Head of caudate nucleus (tissue), 42 donors: ENCODE measurements at regions not wholly inside any gene's neighbourhood (a gene's known extent, or its start where the extent isn't known, plus 50 kb on each side); places are given as distances from the start of the nearest gene placed in this dataset.
"Not testable (repeated sequence)": the region's sequence is repeated elsewhere in the genome, so short reads cannot be mapped to it uniquely, and the experiment has no call there.

Source experiments
- DNase-seq, 42 donors: peaks; one replicate each; pipeline versions ENCODE4 v3.0.0 to v3.0.0-alpha.2; 2020 to 2021; ENCODE audit warnings: mixed read lengths in 7 of 42
- intact Hi-C: fragments of 100-400 bp; cut with DNase I; formaldehyde crosslinking; loops from one replicate; pipeline ENCODE4 v1.15.0; 2022

DNA sequence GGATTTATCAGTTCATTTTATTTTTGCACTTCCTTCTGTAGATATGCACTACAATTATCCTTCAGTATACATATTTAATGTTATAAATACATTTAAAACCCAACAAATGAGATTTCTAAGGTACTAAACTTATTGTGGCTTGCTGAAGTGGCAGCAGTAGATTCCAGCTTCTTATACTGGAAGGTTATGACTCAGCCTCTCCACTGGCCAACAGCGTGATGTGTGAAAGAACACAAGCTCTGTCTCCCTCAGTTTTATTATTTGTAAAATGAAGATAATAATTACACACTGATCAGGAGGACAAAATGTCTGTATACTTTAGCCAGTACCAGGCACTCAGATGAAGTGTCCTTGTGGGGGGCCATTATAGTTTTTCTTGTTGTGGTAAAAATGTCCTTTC lies 1147.1 kb downstream of the CNTNAP5 start:
- DNase-seq: no peak
- intact Hi-C loops: no loop called here

DNA sequence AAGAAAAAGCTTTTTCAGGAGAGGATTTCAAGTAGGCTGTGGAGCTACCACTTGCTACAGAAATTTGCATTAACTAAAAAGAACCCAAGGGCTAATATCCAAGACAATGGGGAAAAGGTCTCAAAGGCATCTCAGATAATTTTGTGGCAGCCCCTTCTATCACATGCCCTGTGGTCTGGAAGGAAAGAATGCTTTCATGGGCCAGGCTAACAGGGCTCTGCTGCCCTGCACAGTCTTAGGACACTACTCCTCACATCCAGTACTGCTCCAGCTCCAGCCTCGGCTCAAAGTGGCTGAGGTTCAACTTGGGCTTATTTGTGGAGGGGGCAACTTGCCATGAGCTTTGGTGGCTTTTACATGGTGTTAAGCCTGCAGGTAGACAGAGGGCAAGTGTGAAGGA lies 1150.3 kb downstream of the CNTNAP5 start:
- intact Hi-C loops: no loop called here
- no peak for DNase-seq

DNA sequence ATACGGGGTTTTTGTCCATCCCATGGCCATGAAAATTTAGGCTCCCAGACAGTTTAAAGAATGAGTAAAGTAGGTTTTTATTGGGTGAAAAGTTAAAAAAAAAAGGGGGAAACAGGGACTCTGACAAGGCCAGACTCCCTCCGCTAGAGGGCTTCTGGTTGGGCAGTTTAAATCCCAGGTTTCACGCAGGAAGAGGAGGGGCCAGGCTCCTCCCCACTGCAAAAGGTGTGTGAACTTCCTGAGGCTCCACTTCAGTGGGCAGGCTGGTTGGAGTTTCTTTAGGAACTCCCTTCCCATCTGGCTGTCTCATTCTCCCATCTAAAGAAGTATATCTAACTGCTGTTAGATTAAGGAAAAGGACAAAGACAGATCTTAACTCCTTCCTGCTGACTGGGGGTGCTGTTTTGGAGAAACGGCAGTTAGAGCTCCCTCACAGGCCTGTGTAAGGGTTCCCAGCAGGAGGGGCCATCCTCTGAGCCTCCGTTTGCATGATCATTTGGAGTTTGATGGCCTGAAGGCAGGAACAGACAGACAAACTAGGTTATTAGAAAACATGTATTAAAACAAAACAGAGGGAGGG lies 1160.7 kb downstream of the CNTNAP5 start:
- no peak for DNase-seq
- intact Hi-C loops: no loop called here

DNA sequence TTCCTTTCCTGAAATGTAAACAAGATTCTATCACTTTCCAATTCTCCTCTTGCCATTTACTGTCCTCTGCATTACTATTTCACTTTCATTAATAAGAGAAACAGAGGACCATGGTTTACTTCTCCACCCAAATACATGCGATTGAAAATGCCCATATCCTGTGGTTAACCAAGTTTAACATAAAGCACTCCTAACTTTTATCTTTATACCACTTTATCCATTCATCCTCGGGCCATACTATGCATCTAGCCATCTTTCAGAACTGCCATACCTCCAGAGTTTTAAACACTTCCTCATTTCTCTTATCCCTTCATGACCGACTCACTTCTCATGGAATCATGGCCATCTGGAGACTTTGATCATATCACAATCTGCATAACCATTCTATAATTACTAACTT lies 1182.3 kb downstream of the CNTNAP5 start:
- DNase-seq: no peak
- intact Hi-C loops: no loop called here

- intact Hi-C loops: no loop called here
Measured at GRCh38 chr2:125216321-125216720, 1191.2 kb downstream of the CNTNAP5 start.

DNA sequence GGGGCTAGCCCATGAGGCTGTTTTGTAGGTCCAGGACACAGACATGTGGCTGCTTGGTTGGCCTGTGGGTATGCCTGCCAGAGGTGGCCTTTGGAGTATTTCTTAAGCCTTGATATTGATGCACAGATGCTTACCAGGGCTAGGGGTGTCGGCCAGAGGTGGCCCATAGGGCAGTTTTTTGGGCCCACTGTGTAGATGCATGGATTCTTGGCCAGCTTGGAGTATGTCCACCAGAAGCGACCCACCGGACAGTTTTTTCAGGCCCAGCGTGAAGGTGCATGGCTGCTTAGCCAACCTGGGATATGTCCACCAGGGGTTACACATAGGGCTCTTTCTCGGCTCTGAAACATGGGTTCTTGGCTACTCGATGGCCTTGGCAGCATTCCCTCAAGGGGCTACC lies 1199.1 kb downstream of the CNTNAP5 start:
- DNase-seq: no peak
- intact Hi-C loops: no loop called here

More at GRCh38 chr2:125216321-125216720, 1191.2 kb downstream of the CNTNAP5 start:
- DNase-seq: no peak

DNA sequence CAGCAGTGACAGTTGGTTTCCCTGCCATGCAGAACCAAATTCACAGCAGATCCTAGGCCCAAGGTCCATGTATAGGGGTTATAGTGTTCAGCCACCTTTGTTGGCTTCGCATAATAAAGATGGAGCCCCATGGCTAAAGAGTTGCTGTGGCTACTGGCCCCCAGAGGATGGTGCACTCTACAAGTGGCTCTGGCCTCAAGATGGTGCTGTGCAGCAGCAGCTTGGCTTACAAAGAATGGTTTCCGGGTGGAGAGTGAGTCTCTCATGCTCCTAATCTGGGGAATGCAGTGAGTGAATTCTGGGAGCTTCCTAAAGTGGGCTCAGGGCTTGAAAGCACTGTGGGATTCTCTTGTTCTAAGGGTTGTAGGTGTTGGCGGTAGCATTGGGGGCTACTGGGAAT lies 1199.7 kb downstream of the CNTNAP5 start:
- no peak for DNase-seq
- intact Hi-C loops: no loop called here

DNA sequence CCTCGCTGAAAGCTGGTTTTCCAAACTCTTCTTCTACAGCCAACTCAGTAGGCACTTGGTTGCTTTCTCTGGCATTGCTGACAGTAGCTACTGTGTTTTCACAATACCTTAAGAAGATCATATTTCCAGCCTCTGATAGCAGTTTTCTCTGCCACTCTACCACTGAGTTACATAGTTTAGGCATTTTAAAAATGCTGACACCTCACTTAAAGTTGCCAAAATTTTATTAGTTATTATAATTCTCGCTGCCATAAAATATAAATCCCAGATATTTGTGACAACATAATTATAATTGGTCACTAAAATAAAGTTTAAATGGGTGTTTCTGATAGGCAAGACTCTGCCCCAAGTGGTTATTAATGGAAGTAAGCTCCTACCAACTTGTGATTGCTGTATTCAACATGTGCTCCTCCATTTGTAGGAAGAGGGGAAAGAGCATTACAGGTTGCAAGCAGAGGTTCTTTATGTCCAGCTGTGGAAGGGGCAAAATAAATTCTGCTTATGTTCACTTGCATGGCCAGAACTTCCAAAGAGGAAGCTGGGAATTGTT lies 1202.8 kb downstream of the CNTNAP5 start:
- no peak for DNase-seq
- intact Hi-C loops: no loop called here

- DNase-seq: no peak
- intact Hi-C loops: no loop called here
Measured at GRCh38 chr2:125240870-125241269, 1215.8 kb downstream of the CNTNAP5 start.

GRCh38 chr2:125243074-125243473 lies 1218.0 kb downstream of the CNTNAP5 start:
- DNase-seq: no peak
- intact Hi-C loops: no loop called here

GRCh38 chr2:125254010-125254409 lies 1228.9 kb downstream of the CNTNAP5 start:
- no peak for DNase-seq
- intact Hi-C loops: no loop called here

- intact Hi-C loops: no loop called here
- no peak for DNase-seq
Measured at GRCh38 chr2:125259451-125259850, 1234.4 kb downstream of the CNTNAP5 start.

- intact Hi-C loops, DNase-seq: not testable (repeated sequence)
Measured at GRCh38 chr2:125260366-125260930, 1235.4 kb downstream of the CNTNAP5 start.

DNA sequence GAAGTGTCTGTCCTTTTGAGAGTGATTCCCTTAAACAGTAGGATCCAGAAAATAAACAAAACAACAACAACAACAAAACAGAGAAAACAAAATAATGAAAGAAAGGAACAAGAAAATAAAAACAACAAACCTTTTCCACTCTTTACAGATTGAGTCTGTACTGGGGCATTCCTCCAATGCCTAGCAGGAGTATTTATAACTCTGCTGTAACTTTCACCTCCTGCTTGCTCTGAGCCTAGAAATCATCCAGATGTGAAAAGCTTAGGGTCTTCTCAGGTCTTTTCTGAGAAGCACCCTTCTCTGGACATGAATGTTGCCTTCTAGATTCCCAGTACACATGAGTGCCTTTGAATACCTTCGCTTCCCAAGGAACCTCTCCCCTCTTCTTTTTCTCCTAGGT lies 1239.4 kb downstream of the CNTNAP5 start:
- no peak for DNase-seq
- intact Hi-C loops: no loop called here

DNA sequence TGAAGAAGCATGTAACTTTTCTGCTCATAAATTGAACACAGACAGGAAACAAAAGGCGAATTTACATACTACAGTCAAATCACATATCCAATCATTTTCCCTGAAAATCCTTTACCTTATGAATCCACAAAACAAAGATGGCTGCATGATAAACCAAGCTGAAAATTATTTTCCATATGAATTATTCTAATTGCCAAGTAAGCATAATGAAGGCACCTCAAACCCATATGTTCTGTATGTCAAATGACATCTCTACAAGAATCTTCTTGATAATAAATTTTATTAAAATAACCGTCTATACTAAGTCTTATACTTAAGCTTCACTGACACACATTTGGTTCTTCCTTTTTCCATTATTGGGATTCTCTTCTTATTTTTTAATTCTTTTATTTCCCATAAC lies 1242.6 kb downstream of the CNTNAP5 start:
- DNase-seq: no peak
- intact Hi-C loops: no loop called here

DNA sequence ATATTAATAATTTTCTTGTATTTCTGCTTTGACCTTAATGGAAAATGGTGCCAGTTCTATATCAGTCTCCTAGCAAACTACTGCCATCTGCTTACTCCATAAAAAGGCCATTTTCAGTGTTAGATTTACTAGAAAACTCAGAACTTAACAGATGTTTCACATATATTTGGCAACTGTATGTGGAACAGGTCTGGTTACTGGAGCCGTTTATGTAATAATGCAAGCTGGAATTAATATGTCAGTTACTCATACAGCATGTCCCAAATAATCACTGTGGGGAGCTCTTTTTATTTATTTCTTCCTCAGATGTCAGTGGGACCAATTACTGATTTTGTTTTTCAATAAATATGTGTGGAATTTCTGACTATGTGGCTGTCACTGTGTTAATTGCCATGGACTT lies 1247.6 kb downstream of the CNTNAP5 start:
- DNase-seq: no peak

DNA sequence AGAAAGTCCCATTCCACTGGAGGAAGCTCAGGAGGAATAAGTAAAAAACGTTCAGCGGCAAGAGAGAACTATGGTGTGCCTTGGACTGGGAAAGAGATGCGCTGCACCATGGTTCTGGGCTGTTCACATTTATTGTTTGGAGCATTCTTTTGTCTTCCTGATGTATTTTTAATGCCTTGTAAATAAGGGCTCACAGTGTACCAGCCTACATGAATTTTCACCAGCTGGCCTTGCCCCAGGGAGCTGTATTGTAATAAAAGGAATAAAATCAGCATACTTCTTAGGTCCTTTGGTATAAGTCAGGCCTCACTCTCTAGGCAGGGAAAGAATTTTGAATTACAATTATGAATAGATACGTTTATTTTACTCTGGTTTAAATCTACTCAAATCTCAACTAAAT lies 1249.6 kb downstream of the CNTNAP5 start:
- DNase-seq: no peak
- intact Hi-C loops: no loop called here

More for the DNA sequence above, 1247.6 kb downstream of the CNTNAP5 start:
- intact Hi-C loops: no loop called here

- intact Hi-C loops: no loop called here
- no peak for DNase-seq
Measured at GRCh38 chr2:125280265-125280664, 1255.2 kb downstream of the CNTNAP5 start.

DNA sequence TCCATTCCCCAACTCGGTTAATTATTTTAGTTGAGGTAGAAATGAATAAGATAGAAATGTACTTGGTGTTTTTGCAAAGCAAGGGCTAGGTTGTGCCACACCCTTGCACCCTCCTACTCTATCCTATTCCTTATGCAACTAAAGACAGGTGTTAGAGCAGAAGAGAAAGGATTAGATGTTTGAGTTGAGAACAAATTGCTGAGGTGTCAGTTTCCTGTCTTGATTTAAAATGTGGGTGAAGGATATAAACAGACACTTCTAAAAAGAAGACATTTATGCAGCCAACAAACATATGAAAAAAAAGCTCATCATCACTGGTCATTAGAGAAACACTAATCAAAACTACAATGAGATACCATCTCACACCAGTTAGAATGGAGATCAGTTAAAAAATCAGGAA lies 1256.2 kb downstream of the CNTNAP5 start:
- no peak for DNase-seq
- intact Hi-C loops: no loop called here

DNA sequence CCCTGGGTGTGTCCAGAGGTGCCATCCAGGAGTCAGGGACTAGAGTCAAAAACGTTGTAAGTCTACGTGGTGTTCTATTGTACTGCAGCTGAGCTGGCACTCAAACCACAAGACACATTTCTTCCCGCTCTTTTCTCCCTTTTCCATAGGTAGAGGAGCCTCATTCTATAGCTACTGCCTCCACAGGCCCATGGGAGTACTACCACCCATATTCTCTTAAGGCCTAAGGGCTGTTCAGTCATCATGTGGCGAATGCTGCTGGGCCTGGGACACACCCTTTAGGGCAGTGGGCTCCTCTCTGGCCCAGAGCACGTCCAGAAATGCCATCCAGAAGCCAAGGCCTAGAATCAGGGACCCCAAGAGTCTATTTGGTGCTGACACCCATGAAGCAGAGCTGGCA lies 1271.7 kb downstream of the CNTNAP5 start:
- intact Hi-C loops: no loop called here
- DNase-seq: no peak

GRCh38 chr2:125310657-125311364 lies 1285.7 kb downstream of the CNTNAP5 start:
- no peak for DNase-seq
- intact Hi-C loops: no loop called here
